Neural progenitor cell (in vitro differentiated cells): ENCODE measurements at regions not wholly inside any gene's neighbourhood (a gene's known extent, or its start where the extent isn't known, plus 50 kb on each side); places are given as distances from the start of the nearest gene placed in this dataset.

Experiments used
- DNase-seq: peaks from one replicate; pipeline ENCODE4 v3.0.0-alpha.2; 2016; ENCODE audit warnings: low spot score
- H2AFZ ChIP-seq: fragments of 200-600 bp; sonication (generic); replicated peaks from 2 replicates; pipeline ENCODE4 v1.6.1; 2016; ENCODE audit warnings: antibody characterized with exemption
- H3F3A ChIP-seq: fragments of 200-600 bp; sonication (generic); 2 replicates; pipeline ENCODE4 v1.6.1; 2016; ENCODE audit warnings: antibody characterized with exemption, low read depth
- H3K27ac ChIP-seq: fragments of 200-600 bp; sonication (generic); 2 replicates; pipeline ENCODE4 v1.5.1; 2016; ENCODE audit warnings: mild to moderate bottlenecking
- H3K27me3 ChIP-seq: fragments of 200-600 bp; sonication (generic); 2 replicates; pipeline ENCODE4 v1.6.1; 2016; ENCODE audit warnings: mild to moderate bottlenecking, moderate library complexity
- H3K36me3 ChIP-seq: fragments of 200-600 bp; sonication (generic); 2 replicates; pipeline ENCODE4 v1.5.1; 2016
- H3K4me1 ChIP-seq: fragments of 200-600 bp; sonication (generic); 2 replicates; pipeline ENCODE4 v1.6.1; 2016; ENCODE audit warnings: mixed run types
- H3K4me2 ChIP-seq: fragments of 200-600 bp; sonication (generic); 2 replicates; pipeline ENCODE4 v1.6.1; 2016
- H3K4me3 ChIP-seq: fragments of 200-600 bp; sonication (generic); 2 replicates; pipeline ENCODE4 v1.5.1; 2016
- H3K79me2 ChIP-seq: fragments of 200-600 bp; sonication (generic); 2 replicates; pipeline ENCODE4 v1.6.1; 2016; ENCODE audit warnings: low read depth
- H3K9ac ChIP-seq: fragments of 200-600 bp; sonication (generic); 2 replicates; pipeline ENCODE4 v1.6.1; 2016
- H3K9me3 ChIP-seq: fragments of 200-600 bp; sonication (generic); 2 replicates; pipeline ENCODE4 v1.5.1; 2016; ENCODE audit warnings: low read depth
- H4K20me1 ChIP-seq: fragments of 200-600 bp; sonication (generic); 2 replicates; pipeline ENCODE4 v1.6.1; 2016; ENCODE audit warnings: low read depth
- H3K27ac Mint-ChIP-seq: 3 replicates; pipeline ENCODE4 v1.8.0; 2021; ENCODE audit warnings: mixed read lengths
- H3K27me3 Mint-ChIP-seq: 2 replicates; pipeline ENCODE4 v1.8.0; 2022; ENCODE audit warnings: low read depth, mild to moderate bottlenecking, inconsistent platforms, moderate library complexity, mixed read lengths; ENCODE audit not compliant: insufficient read depth
- H3K36me3 Mint-ChIP-seq: 3 replicates; pipeline ENCODE4 v1.8.0; 2021; ENCODE audit warnings: mixed read lengths
- H3K4me1 Mint-ChIP-seq: 3 replicates; pipeline ENCODE4 v1.8.0; 2021; ENCODE audit warnings: mixed read lengths
- H3K4me3 Mint-ChIP-seq: 3 replicates; pipeline ENCODE4 v1.8.0; 2021; ENCODE audit warnings: mild to moderate bottlenecking, moderate library complexity, mixed read lengths
- H3K9me3 Mint-ChIP-seq: 3 replicates; pipeline ENCODE4 v1.8.0; 2020; ENCODE audit warnings: mixed read lengths
- CTCF ChIP-seq: fragments of 200-600 bp; sonication (generic); IDR thresholded peaks from 2 replicates; pipeline ENCODE4 v1.5.1; 2017; ENCODE audit warnings: antibody characterized with exemption, mild to moderate bottlenecking
- EZH2 ChIP-seq: fragments of 200-600 bp; sonication (generic); IDR thresholded peaks from 2 replicates; pipeline ENCODE4 v1.6.1; 2017; ENCODE audit warnings: antibody characterized with exemption, mild to moderate bottlenecking, moderate library complexity
- EZH2phosphoT487 ChIP-seq: fragments of 200-600 bp; sonication (generic); IDR thresholded peaks from 2 replicates; pipeline ENCODE4 v1.6.1; 2017; ENCODE audit warnings: antibody characterized with exemption

- Histone ChIP-seq H3K27ac (no peak overlapping the region), H2AFZ (no peak overlapping the region), H3K79me2 (no peaks in the 10 kb centered on the region), H3K4me2 (no peak overlapping the region), H3K4me3 (no peak overlapping the region), H3K9me3 (no peaks in the 10 kb centered on the region), H4K20me1 (no peaks in the 10 kb centered on the region), H3K36me3 (no peaks in the 10 kb centered on the region), H3K9ac (no peak overlapping the region), H3K4me1 (no peaks in the 10 kb centered on the region), H3F3A (no peaks in the 10 kb centered on the region), H3K27me3 (no peaks in the 10 kb centered on the region)
- DNase-seq = no peak
- no peaks in the 10 kb centered on the region for H3K27me3 Mint-ChIP-seq
- no peaks in the 10 kb centered on the region for H3K9me3 Mint-ChIP-seq
- TF ChIP-seq EZH2phosphoT487 = no peak
- TF ChIP-seq EZH2 = no peak
- TF ChIP-seq CTCF = no peak
- H3K36me3 Mint-ChIP-seq = no peaks in the 10 kb centered on the region
- no peak overlapping the region for H3K4me3 Mint-ChIP-seq
- no peak overlapping the region for H3K27ac Mint-ChIP-seq
- no peaks in the 10 kb centered on the region for H3K4me1 Mint-ChIP-seq
Measured at GRCh38 chr3:137071104-137071503, 113.3 kb downstream of the IL20RB start.

- Histone ChIP-seq H3K4me1 (no peaks in the 10 kb centered on the region), H3F3A (no peaks in the 10 kb centered on the region), H2AFZ (no peak overlapping the region), H3K9me3 (no peaks in the 10 kb centered on the region), H4K20me1 (no peaks in the 10 kb centered on the region), H3K79me2 (no peaks in the 10 kb centered on the region), H3K4me2 (no peak overlapping the region), H3K9ac (no peak overlapping the region), H3K4me3 (no peak overlapping the region), H3K27ac (no peak overlapping the region), H3K27me3 (no peaks in the 10 kb centered on the region), H3K36me3 (no peaks in the 10 kb centered on the region)
- Mint-ChIP-seq H3K27ac (no peak overlapping the region), H3K36me3 (no peaks in the 10 kb centered on the region), H3K27me3 (no peaks in the 10 kb centered on the region), H3K4me1 (no peaks in the 10 kb centered on the region), H3K9me3 (no peaks in the 10 kb centered on the region), H3K4me3 (no peak overlapping the region)
- TF ChIP-seq CTCF (no peak), EZH2phosphoT487 (no peak), EZH2 (no peak)
- no peak for DNase-seq
Measured at GRCh38 chr3:137075020-137075419, 117.2 kb downstream of the IL20RB start.

- no peak overlapping the region for H3K4me2 ChIP-seq
- no peak overlapping the region for H3K27ac ChIP-seq
- Mint-ChIP-seq H3K36me3 (no peaks in the 10 kb centered on the region), H3K9me3 (no peaks in the 10 kb centered on the region), H3K27ac (no peak overlapping the region), H3K4me3 (no peak overlapping the region), H3K27me3 (no peaks in the 10 kb centered on the region), H3K4me1 (no peaks in the 10 kb centered on the region)
- no peaks in the 10 kb centered on the region for H3K36me3 ChIP-seq
- no peaks in the 10 kb centered on the region for H3F3A ChIP-seq
- H2AFZ ChIP-seq = no peak overlapping the region
- H3K27me3 ChIP-seq = no peaks in the 10 kb centered on the region
- H3K9ac ChIP-seq = no peak overlapping the region
- no peak overlapping the region for H3K4me3 ChIP-seq
- H3K79me2 ChIP-seq = no peaks in the 10 kb centered on the region
- no peak for TF ChIP-seq EZH2
- no peak for TF ChIP-seq CTCF
- no peak for TF ChIP-seq EZH2phosphoT487
- no peaks in the 10 kb centered on the region for H3K9me3 ChIP-seq
- DNase-seq = no peak
- H3K4me1 ChIP-seq = no peaks in the 10 kb centered on the region
- H4K20me1 ChIP-seq = no peaks in the 10 kb centered on the region
Measured at GRCh38 chr3:137078040-137078439, 120.3 kb downstream of the IL20RB start.

DNA sequence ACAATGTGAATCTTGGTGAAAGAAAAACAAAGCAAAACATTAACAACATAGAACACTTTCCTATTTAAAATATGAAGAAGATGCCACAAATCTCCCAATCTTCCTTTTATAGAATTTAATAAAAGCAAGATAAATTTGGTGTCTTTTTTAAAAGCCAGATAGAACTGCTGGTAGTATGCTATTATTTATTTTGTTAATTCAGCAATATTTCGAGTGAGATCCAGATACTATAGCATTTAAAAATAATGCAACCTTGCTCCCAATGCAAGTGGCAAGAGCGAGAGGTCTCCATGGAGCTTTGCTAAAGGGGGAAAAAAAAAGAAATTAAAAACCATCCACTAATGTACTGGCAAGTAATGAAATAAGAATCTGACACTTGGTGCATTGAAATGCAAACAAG is 121.8 kb downstream of the IL20RB start:
- H3K9me3 ChIP-seq = no peaks in the 10 kb centered on the region
- DNase-seq = no peak
- TF ChIP-seq EZH2phosphoT487 = no peak
- TF ChIP-seq EZH2 = no peak
- TF ChIP-seq CTCF = no peak
- H3K27me3 ChIP-seq = no peaks in the 10 kb centered on the region
- no peak overlapping the region for H3K4me3 ChIP-seq
- H3F3A ChIP-seq = no peaks in the 10 kb centered on the region
- no peak overlapping the region for H3K9ac ChIP-seq
- H3K4me3 Mint-ChIP-seq = no peak overlapping the region
- H3K27ac ChIP-seq = no peak overlapping the region
- H3K36me3 ChIP-seq = no peaks in the 10 kb centered on the region
- no peaks in the 10 kb centered on the region for H3K9me3 Mint-ChIP-seq
- no peak overlapping the region for H3K4me2 ChIP-seq
- no peaks in the 10 kb centered on the region for H4K20me1 ChIP-seq
- no peaks in the 10 kb centered on the region for H3K27me3 Mint-ChIP-seq
- H3K4me1 Mint-ChIP-seq = no peaks in the 10 kb centered on the region
- H3K79me2 ChIP-seq = no peaks in the 10 kb centered on the region
- no peaks in the 10 kb centered on the region for H3K36me3 Mint-ChIP-seq
- no peaks in the 10 kb centered on the region for H3K4me1 ChIP-seq
- no peak overlapping the region for H3K27ac Mint-ChIP-seq
- H2AFZ ChIP-seq = no peak overlapping the region
